AG09319 (cell line): ENCODE measurements at regions not wholly inside any gene's neighbourhood (a gene's known extent, or its start where the extent isn't known, plus 50 kb on each side); places are given as distances from the start of the nearest gene placed in this dataset.

ENCODE experiments used
- DNase-seq: peaks from one replicate; pipeline ENCODE4 v3.0.0-alpha.2; 2010; ENCODE audit warnings: low read depth; ENCODE audit errors: extremely low read depth
- CTCF ChIP-seq: IDR thresholded peaks from 2 replicates; pipeline ENCODE4 v1.5.1; 2011; ENCODE audit warnings: low read depth, mild to moderate bottlenecking, inconsistent platforms, low read length, moderate library complexity

GRCh38 chr12:71218616-71219015 lies 60.8 kb upstream of the TSPAN8 start:
- TF ChIP-seq CTCF, result no peak
- no peak for DNase-seq

- DNase-seq, result peak; percentile 2
- peak; percentile 38 for TF ChIP-seq CTCF
These were observed 59.2 kb upstream of the TSPAN8 start for GRCh38 chr12:71216725-71217579.

GRCh38 chr12:71214511-71215285 lies 56.9 kb upstream of the TSPAN8 start:
- TF ChIP-seq CTCF, result no peak
- DNase-seq, result no peak

- no peak for DNase-seq
- no peak for TF ChIP-seq CTCF
These were observed 50.4 kb upstream of the TSPAN8 start for GRCh38 chr12:71208053-71208685.
